Mammary epithelial cell (primary cell): ENCODE measurements at regions not wholly inside any gene's neighbourhood (a gene's known extent, or its start where the extent isn't known, plus 50 kb on each side); places are given as distances from the start of the nearest gene placed in this dataset.

Source experiments
- CTCF ChIP-seq, 2 donors: IDR thresholded peaks in 1 of 2; conservative IDR thresholded peaks in 1 of 2; 2 replicates each; pipeline ENCODE4 v1.5.1; 2011 to 2012; ENCODE audit warnings: inconsistent platforms in 2 of 2, low read length in 2 of 2, mild to moderate bottlenecking in 2 of 2, control low read depth in 1 of 2, low read depth in 1 of 2; ENCODE audit not compliant: insufficient read depth in 1 of 2; ENCODE audit errors: extremely low read depth in 1 of 2
- EZH2 ChIP-seq: IDR thresholded peaks from 2 replicates; pipeline ENCODE4 v1.6.1; 2012; ENCODE audit warnings: low read length, inconsistent platforms, borderline replicate concordance

- TF ChIP-seq CTCF (conservative IDR thresholded peaks at IDR 0.05 in 1 of 2, IDR thresholded peaks at IDR 0.05 in 1 of 2; ENCODE audit: extremely low read depth in 1 of 2, insufficient read depth in 1 of 2, low read depth in 1 of 2, low read length in 2 of 2) (no peak), EZH2 (no peak)
Observed at GRCh38 chr4:181508601-181509000, 734.6 kb upstream of the TENM3 start.
